Neural progenitor cell (in vitro differentiated cells): ENCODE measurements at regions not wholly inside any gene's neighbourhood (a gene's known extent, or its start where the extent isn't known, plus 50 kb on each side); places are given as distances from the start of the nearest gene placed in this dataset.

Experiments
- EZH2 ChIP-seq: fragments of 200-600 bp; sonication (generic); IDR thresholded peaks from 2 replicates; pipeline ENCODE4 v1.6.1; 2017; ENCODE audit warnings: antibody characterized with exemption, mild to moderate bottlenecking, moderate library complexity
- EZH2phosphoT487 ChIP-seq: fragments of 200-600 bp; sonication (generic); IDR thresholded peaks from 2 replicates; pipeline ENCODE4 v1.6.1; 2017; ENCODE audit warnings: antibody characterized with exemption

DNA sequence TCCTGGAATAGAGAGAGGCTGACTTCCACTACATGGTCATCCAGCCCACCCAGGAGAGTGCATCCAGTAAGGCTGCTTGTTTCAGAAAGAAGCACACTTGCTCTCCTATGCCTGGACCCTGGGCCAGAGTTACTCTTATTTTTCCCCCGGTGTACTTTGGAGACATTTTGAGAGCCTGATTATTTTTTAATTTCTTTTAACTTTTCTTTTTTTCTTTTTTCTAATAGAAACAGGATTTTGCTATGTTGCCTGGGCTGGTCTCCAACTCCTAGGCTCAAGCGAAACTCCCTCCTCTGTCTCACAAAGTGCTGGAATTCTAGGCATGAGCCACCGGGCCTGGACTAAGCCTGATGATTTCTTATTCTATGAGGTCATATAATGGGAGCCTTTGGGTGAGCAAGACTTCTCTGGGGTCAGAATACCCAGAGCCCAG lies 62.2 kb downstream of the RPL37A start:
- no peak for TF ChIP-seq EZH2phosphoT487
- TF ChIP-seq EZH2: no peak
